ENCODE measurements at regions not wholly inside any gene's neighbourhood (a gene's known extent, or its start where the extent isn't known, plus 50 kb on each side); places are given as distances from the start of the nearest gene placed in this dataset.

GRCh38 chr2:147231081-147231480, 613.7 kb upstream of the ACVR2A start:
- H3K27me3 ChIP-seq (ENCODE audit: insufficient read depth, low read length): no peaks in the 10 kb centered on the region
- no peak for TF ChIP-seq FOSL1 (IDR thresholded peaks at IDR 0.05; ENCODE audit: low read depth)
- no peak for TF ChIP-seq TCF7L2 (IDR thresholded peaks at IDR 0.05; ENCODE audit: borderline replicate concordance, extremely low read depth, insufficient read depth, insufficient read length)
- TF ChIP-seq EZH2 (IDR thresholded peaks at IDR 0.05): no peak
- no peak for TF ChIP-seq POLR2AphosphoS5 (IDR thresholded peaks at IDR 0.05; ENCODE audit: low read depth, low read length)
- DNase-seq (ENCODE audit: low read depth, low spot score) (no peak), ATAC-seq (no peak)
- H3K36me3 ChIP-seq (ENCODE audit: control insufficient read depth in 1 of 2, insufficient read depth in 2 of 2, low read length in 2 of 2): no peaks in the 10 kb centered on the region
- peaks cover 0 to 6% of the 10 kb centered on the region in 2 experiments; a peak in 1 of 4 replicates for H3K4me1 ChIP-seq (ENCODE audit: control insufficient read depth in 1 of 2, insufficient read depth in 2 of 2, low read length in 2 of 2)
- intact Hi-C loops (cut with micrococcal nuclease): no loop called here
- no peak overlapping the region for H3K4me3 ChIP-seq (replicated peaks in 1 of 2; ENCODE audit: low read depth in 1 of 2, low read length in 2 of 2)
- no peaks in the 10 kb centered on the region for H3K9me3 ChIP-seq (ENCODE audit: control insufficient read depth in 1 of 2, insufficient read depth in 1 of 2, low read depth in 1 of 2, low read length in 2 of 2)
- no peaks in the 10 kb centered on the region for H3K79me2 ChIP-seq (ENCODE audit: insufficient read depth, low read length)
- RAD21 ChIA-PET (ENCODE audit: low non-redundant PET in 1 of 2, low total read pairs in 2 of 2, uncharacterized antibody in 2 of 2, unreplicated experiment in 2 of 2): no interaction called here
- H3K9me2 ChIP-seq (ENCODE audit: insufficient read depth): no peaks in the 10 kb centered on the region; the same call in 1 of the 2 replicates
- H4K20me1 ChIP-seq (ENCODE audit: insufficient read depth): no peaks in the 10 kb centered on the region
- no peak overlapping the region for H3K9ac ChIP-seq (ENCODE audit: low read length)
- CTCF ChIA-PET: no interaction called here
- no peak overlapping the region for H2AFZ ChIP-seq (ENCODE audit: low read depth, low read length, poor library complexity, severe bottlenecking)
- BruUV-seq (replicated peaks): no TSS peak
- no peak overlapping the region for H3K27ac ChIP-seq (ENCODE audit: low read depth, low read length)
- no peak overlapping the region for H3K4me2 ChIP-seq (ENCODE audit: low read length)
- POLR2A ChIA-PET: no interaction called here

GRCh38 chr2:147227313-147227712, 617.5 kb upstream of the ACVR2A start:
- ATAC-seq (no peak), DNase-seq (ENCODE audit: low read depth, low spot score) (no peak)
- Histone ChIP-seq H3K9ac (ENCODE audit: low read length) (no peak overlapping the region), H3K4me2 (ENCODE audit: low read length) (no peak overlapping the region), H3K9me3 (ENCODE audit: control insufficient read depth in 1 of 2, insufficient read depth in 1 of 2, low read depth in 1 of 2, low read length in 2 of 2) (no peaks in the 10 kb centered on the region), H3K4me1 (ENCODE audit: control insufficient read depth in 1 of 2, insufficient read depth in 2 of 2, low read length in 2 of 2) (peaks cover 0 to 3% of the 10 kb centered on the region in 2 experiments; a peak in 1 of 4 replicates), H3K79me2 (ENCODE audit: insufficient read depth, low read length) (no peaks in the 10 kb centered on the region), H2AFZ (ENCODE audit: low read depth, low read length, poor library complexity, severe bottlenecking) (no peak overlapping the region), H3K36me3 (ENCODE audit: control insufficient read depth in 1 of 2, insufficient read depth in 2 of 2, low read length in 2 of 2) (no peaks in the 10 kb centered on the region), H4K20me1 (ENCODE audit: insufficient read depth) (no peaks in the 10 kb centered on the region), H3K9me2 (ENCODE audit: insufficient read depth) (no peaks in the 10 kb centered on the region), H3K27me3 (ENCODE audit: insufficient read depth, low read length) (no peaks in the 10 kb centered on the region), H3K4me3 (replicated peaks in 1 of 2; ENCODE audit: low read depth in 1 of 2, low read length in 2 of 2) (no peak overlapping the region), H3K27ac (ENCODE audit: low read depth, low read length) (no peak overlapping the region)
- CTCF ChIA-PET: no interaction called here
- POLR2A ChIA-PET: no interaction called here
- RAD21 ChIA-PET (ENCODE audit: low non-redundant PET in 1 of 2, low total read pairs in 2 of 2, uncharacterized antibody in 2 of 2, unreplicated experiment in 2 of 2): no interaction called here
- intact Hi-C loops (cut with micrococcal nuclease): no loop called here
- BruUV-seq (replicated peaks): no TSS peak
- TF ChIP-seq SP1 (IDR thresholded peaks at IDR 0.05; ENCODE audit: low read depth) (no peak), CBX3 (IDR thresholded peaks at IDR 0.05; ENCODE audit: low read depth) (no peak), ZFX (IDR thresholded peaks at IDR 0.05) (no peak), REST (IDR thresholded peaks at IDR 0.05; ENCODE audit: low read depth) (no peak), EGR1 (IDR thresholded peaks at IDR 0.05; ENCODE audit: low read depth) (no peak), ELF1 (IDR thresholded peaks at IDR 0.05; ENCODE audit: borderline replicate concordance, low read depth) (no peak), TCF7L2 (IDR thresholded peaks at IDR 0.05; ENCODE audit: borderline replicate concordance, extremely low read depth, insufficient read depth, insufficient read length) (no peak), SRF (IDR thresholded peaks at IDR 0.05; ENCODE audit: low read depth) (no peak), FOSL1 (IDR thresholded peaks at IDR 0.05; ENCODE audit: low read depth) (no peak), SIN3A (IDR thresholded peaks at IDR 0.05; ENCODE audit: low read depth) (no peak), EZH2 (IDR thresholded peaks at IDR 0.05) (no peak), YY1 (IDR thresholded peaks at IDR 0.05; ENCODE audit: extremely low read depth, insufficient replicate concordance, low read depth, low read length) (no peak), EZH2phosphoT487 (IDR thresholded peaks at IDR 0.05; ENCODE audit: borderline replicate concordance) (no peak), JUND (IDR thresholded peaks at IDR 0.05) (no peak)
- TF ChIP-seq, protein P1, sequence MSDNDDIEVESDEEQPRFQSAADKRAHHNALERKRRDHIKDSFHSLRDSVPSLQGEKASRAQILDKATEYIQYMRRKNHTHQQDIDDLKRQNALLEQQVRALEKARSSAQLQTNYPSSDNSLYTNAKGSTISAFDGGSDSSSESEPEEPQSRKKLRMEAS (IDR thresholded peaks at IDR 0.05): no peak
- TF ChIP-seq, protein P2, sequence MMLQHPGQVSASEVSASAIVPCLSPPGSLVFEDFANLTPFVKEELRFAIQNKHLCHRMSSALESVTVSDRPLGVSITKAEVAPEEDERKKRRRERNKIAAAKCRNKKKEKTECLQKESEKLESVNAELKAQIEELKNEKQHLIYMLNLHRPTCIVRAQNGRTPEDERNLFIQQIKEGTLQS (IDR thresholded peaks at IDR 0.05): no peak
